SJCRH30 (cell line): ENCODE measurements at regions not wholly inside any gene's neighbourhood (a gene's known extent, or its start where the extent isn't known, plus 50 kb on each side); places are given as distances from the start of the nearest gene placed in this dataset.

Source experiments
- DNase-seq, 2 experiments: peaks; one replicate each; pipeline ENCODE4 v3.0.0-alpha.2; 2015 to 2020
- H3K27ac ChIP-seq: fragments of 250-450 bp; sonication (Bioruptor Pico); 2 replicates; pipeline ENCODE4 v1.5.1; 2020; ENCODE audit warnings: mild to moderate bottlenecking, moderate library complexity
- H3K27me3 ChIP-seq: fragments of 250-450 bp; sonication (Bioruptor Pico); 2 replicates; pipeline ENCODE4 v1.5.1; 2020; ENCODE audit warnings: mild to moderate bottlenecking, moderate library complexity
- H3K36me3 ChIP-seq: fragments of 250-450 bp; sonication (Bioruptor Pico); 2 replicates; pipeline ENCODE4 v1.5.1; 2020; ENCODE audit warnings: mild to moderate bottlenecking, moderate library complexity
- H3K4me1 ChIP-seq: fragments of 250-450 bp; sonication (Bioruptor Pico); 2 replicates; pipeline ENCODE4 v1.5.1; 2020; ENCODE audit warnings: mild to moderate bottlenecking, moderate library complexity
- H3K4me3 ChIP-seq: fragments of 250-450 bp; sonication (Bioruptor Pico); 2 replicates; pipeline ENCODE4 v1.5.1; 2020; ENCODE audit warnings: mild to moderate bottlenecking, moderate library complexity
- H3K9me3 ChIP-seq: fragments of 250-450 bp; sonication (Bioruptor Pico); replicated peaks from 2 replicates; pipeline ENCODE4 v1.5.1; 2020; ENCODE audit warnings: mild to moderate bottlenecking, moderate library complexity

DNA sequence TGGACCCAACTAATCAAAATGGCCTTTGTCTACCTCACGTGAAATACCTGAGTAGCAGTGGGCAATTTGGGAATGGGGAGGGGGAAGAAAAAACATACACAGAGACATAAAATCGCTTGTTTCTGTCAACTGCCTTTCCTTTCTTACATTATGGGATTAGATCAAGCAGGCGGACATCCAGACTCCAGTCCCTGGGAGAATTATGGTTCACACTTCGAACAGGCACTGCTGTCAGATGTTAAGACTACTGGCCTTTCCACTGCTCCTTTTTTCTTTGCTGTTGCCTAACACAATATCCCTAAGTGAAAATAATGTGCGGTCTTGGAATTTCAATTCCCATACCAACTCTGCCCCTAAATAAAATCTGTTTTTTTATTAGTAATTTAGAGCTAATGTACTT is 1719.7 kb upstream of the SLC10A2 start:
- DNase-seq = no peak
- peaks cover 6% of the 10 kb centered on the region; the same call in 1 of the 2 replicates for H3K4me1 ChIP-seq

DNA sequence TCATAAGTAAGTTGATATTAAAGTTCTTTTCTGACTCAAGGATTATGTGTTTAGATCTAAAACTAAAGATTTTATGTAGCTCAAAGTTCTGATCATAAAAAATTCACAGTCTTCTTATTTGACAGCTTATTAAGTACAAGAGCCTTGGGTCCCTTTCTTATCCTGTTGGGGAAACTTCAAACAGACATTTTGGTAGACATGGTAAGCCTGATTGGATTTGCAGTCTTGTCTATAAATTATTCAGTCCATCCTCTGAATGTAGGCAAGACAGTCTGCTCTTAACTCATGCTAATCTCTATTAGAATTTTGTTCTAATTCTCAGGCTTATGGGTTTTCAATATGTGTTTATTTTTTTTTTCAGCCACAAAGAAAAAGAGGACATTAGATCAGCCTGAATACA is 1718.7 kb upstream of the SLC10A2 start:
- Histone ChIP-seq H3K27ac (no peak overlapping the region), H3K9me3 (0 out of 2 replicates have a peak, but pooled peaks cover 2% of the 10 kb centered on the region), H3K27me3 (no peaks in the 10 kb centered on the region), H3K4me1 (peaks cover 8% of the 10 kb centered on the region), H3K36me3 (no peaks in the 10 kb centered on the region), H3K4me3 (no peak overlapping the region)
- DNase-seq = no peak

More for the DNA sequence above, 1719.7 kb upstream of the SLC10A2 start:
- 0 out of 2 replicates have a peak, but pooled peaks cover 2% of the 10 kb centered on the region for H3K9me3 ChIP-seq
- no peaks in the 10 kb centered on the region for H3K27me3 ChIP-seq
- no peaks in the 10 kb centered on the region for H3K36me3 ChIP-seq
- no peak overlapping the region for H3K4me3 ChIP-seq
- H3K27ac ChIP-seq = no peak overlapping the region

DNA sequence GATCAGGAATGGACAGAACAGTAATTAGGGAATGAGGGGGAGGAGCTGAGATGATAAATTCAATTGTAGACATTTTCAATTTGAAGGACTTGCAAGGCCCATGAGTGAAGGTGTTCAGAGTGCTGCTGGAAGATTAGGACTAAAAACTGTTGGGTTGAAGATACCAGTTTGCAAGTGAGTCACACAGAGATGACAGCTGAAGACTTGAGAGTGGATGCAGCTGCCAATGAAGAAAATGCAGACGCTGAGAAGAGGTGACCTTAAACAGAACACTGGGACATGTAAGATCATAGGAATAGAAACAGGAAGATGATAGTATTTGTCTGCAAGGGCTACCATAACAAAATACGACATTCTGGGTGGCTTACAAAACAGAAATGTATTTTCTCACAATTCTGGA is 1716.5 kb upstream of the SLC10A2 start:
- H3K27me3 ChIP-seq = no peaks in the 10 kb centered on the region
- DNase-seq = peak; percentile 7 to 34
- no peaks in the 10 kb centered on the region for H3K9me3 ChIP-seq
- H3K27ac ChIP-seq = no peak overlapping the region
- H3K4me3 ChIP-seq = no peak overlapping the region
- H3K36me3 ChIP-seq = no peaks in the 10 kb centered on the region
- H3K4me1 ChIP-seq = peaks cover 23% of the 10 kb centered on the region

DNA sequence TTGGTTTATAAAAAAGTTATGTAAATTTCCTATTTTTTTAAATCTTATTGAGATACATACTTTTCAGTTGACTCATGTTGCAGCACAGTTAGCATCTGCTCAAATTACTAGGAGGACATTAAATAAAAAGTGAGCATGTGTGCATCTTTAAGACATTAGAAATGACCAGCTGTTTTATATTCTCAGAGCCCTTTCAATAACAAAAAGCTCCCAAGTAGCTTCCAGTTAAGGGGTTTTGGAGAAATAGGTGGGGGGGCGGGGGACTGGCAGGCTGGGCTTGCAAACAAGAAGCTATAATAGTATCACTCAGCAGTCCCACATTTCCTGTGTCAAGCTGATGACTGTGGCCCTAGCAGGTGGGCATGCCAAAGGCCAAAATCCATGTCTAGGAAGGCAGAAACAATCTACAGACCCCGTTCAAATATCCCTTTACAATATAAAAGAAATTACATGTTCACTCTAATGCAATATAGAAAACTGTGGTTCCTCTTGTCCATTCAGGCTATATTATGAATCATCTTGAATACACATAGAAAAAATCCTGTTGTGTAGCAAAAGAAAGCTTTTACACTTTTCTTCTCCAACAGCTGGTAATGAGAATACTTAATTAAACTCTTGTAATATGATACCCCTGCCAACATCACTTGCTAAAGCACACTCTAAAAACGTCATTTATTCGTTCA is 1713.2 kb upstream of the SLC10A2 start:
- Histone ChIP-seq H3K27ac (peak overlapping the region; percentile 43), H3K4me3 (no peak overlapping the region), H3K27me3 (no peaks in the 10 kb centered on the region), H3K36me3 (no peaks in the 10 kb centered on the region), H3K4me1 (peaks cover 23% of the 10 kb centered on the region), H3K9me3 (no peaks in the 10 kb centered on the region)
- peak; percentile 55 to 67 for DNase-seq

DNA sequence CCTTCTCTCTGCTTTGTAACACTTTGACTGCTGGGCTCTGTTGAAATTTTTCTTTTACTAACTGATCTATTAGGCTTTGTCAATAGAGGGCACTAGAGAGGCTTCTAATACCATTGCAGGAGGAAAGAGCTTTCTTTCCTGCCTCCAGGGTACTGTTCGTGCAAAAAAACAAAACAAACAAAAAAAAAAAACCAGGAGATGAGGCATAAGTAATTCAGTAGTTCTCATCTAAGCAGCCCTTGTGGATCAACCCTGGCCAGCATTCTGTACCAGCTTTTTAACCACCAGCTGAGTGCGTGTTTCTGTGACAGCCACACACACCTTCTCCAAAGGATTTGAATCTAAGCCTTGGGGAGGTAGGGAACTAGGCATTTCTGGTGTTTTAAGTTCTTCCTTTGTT is 1707.6 kb upstream of the SLC10A2 start:
- Histone ChIP-seq H3K4me3 (no peak overlapping the region), H3K9me3 (no peaks in the 10 kb centered on the region), H3K27ac (no peak overlapping the region), H3K27me3 (no peaks in the 10 kb centered on the region), H3K4me1 (peaks cover 3% of the 10 kb centered on the region), H3K36me3 (no peaks in the 10 kb centered on the region)
- peak; percentile 4 to 73 for DNase-seq

GRCh38 chr13:104769545-104769944 is 1703.3 kb upstream of the SLC10A2 start:
- no peaks in the 10 kb centered on the region for H3K27me3 ChIP-seq
- no peak for DNase-seq
- no peaks in the 10 kb centered on the region for H3K36me3 ChIP-seq
- no peaks in the 10 kb centered on the region for H3K9me3 ChIP-seq
- no peak overlapping the region for H3K27ac ChIP-seq
- no peaks in the 10 kb centered on the region for H3K4me1 ChIP-seq
- no peak overlapping the region for H3K4me3 ChIP-seq

DNA sequence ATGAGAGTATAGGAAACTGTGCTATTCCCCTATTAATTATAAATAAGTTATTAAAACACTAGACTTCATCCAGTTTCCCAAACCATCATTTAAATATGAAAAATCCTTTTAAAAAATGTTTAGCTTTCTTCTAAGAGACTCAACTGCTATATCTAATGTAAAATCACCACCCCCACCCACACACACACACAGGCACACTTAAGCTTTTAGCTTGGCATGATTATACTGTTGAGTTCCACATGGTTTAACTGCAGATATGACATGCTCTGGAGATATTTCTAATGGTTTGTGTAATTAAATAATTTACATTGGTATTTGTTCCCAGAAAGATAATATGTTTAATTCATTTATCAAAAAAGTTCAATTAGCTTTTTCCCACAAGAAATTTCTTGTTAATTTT is 1700.1 kb upstream of the SLC10A2 start:
- Histone ChIP-seq H3K27ac (no peak overlapping the region), H3K4me1 (no peaks in the 10 kb centered on the region), H3K9me3 (no peaks in the 10 kb centered on the region), H3K4me3 (no peak overlapping the region), H3K36me3 (no peaks in the 10 kb centered on the region), H3K27me3 (no peaks in the 10 kb centered on the region)
- DNase-seq = no peak

DNA sequence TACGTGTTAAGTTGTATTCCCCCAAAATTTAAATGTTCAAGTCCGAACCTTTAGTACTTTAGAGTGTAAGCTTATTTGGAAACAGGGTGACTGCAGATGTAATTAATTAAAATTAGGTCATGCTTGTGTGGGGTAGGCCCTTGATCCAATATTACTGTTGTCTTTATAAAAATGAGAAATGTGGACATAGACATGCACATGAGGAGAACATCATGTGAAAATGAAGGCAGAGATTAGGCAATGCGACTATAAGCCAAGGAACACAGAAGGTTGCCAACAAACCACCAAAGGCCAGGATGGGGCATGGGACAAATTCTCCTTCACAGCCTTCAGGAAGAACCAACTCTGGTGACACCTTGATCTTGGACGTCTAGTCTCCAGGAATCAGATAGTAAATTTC is 1698.4 kb upstream of the SLC10A2 start:
- Histone ChIP-seq H3K4me1 (no peaks in the 10 kb centered on the region), H3K27me3 (no peaks in the 10 kb centered on the region), H3K9me3 (no peaks in the 10 kb centered on the region), H3K36me3 (no peaks in the 10 kb centered on the region), H3K27ac (no peak overlapping the region), H3K4me3 (no peak overlapping the region)
- DNase-seq = no peak

GRCh38 chr13:104759069-104759468 is 1692.9 kb upstream of the SLC10A2 start:
- DNase-seq = no peak
- Histone ChIP-seq H3K27me3 (no peaks in the 10 kb centered on the region), H3K4me3 (no peak overlapping the region), H3K27ac (no peak overlapping the region), H3K4me1 (no peaks in the 10 kb centered on the region), H3K9me3 (no peaks in the 10 kb centered on the region), H3K36me3 (no peaks in the 10 kb centered on the region)

- Histone ChIP-seq H3K4me3 (no peak overlapping the region), H3K36me3 (no peaks in the 10 kb centered on the region), H3K27ac (no peak overlapping the region), H3K4me1 (no peaks in the 10 kb centered on the region), H3K9me3 (no peaks in the 10 kb centered on the region), H3K27me3 (no peaks in the 10 kb centered on the region)
- DNase-seq = no peak
Observed at GRCh38 chr13:104757712-104758111, 1691.5 kb upstream of the SLC10A2 start.

GRCh38 chr13:104750377-104750776 is 1684.2 kb upstream of the SLC10A2 start:
- no peaks in the 10 kb centered on the region for H3K36me3 ChIP-seq
- H3K27ac ChIP-seq = no peak overlapping the region
- no peak for DNase-seq
- no peaks in the 10 kb centered on the region for H3K9me3 ChIP-seq
- H3K4me1 ChIP-seq = no peaks in the 10 kb centered on the region
- no peaks in the 10 kb centered on the region for H3K27me3 ChIP-seq
- H3K4me3 ChIP-seq = no peak overlapping the region

DNA sequence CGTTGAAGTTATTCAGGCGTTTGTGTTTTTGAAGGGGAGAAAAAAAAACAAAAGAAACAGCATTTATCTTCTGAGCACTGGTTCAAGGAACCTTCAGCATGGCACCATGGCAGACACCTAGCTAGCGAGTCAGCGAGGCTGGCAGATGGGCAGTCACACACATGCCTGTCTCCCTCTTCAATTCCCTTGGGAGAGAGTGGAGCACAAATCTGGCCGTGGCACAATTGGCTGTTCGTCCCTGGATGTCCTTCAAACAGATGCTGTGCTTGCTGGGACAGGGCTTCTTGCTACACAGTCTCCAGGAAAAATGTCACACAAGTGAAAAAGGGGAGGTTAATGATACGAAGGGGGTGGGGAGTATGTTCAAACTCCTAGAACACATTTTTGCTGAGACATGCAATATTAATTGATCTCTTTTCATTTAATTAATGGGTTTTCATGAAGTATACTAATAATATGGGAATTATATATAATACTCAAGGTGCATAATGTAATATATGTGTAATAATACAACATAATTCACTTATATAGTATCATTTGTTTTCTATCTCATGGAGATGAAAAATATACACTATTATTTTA is 1674.5 kb upstream of the SLC10A2 start:
- Histone ChIP-seq H3K4me1 (no peaks in the 10 kb centered on the region), H3K9me3 (no peaks in the 10 kb centered on the region), H3K4me3 (no peak overlapping the region), H3K27me3 (no peaks in the 10 kb centered on the region), H3K27ac (no peak overlapping the region), H3K36me3 (no peaks in the 10 kb centered on the region)
- DNase-seq = no peak

- H3K4me3 ChIP-seq = no peak overlapping the region
- no peaks in the 10 kb centered on the region for H3K4me1 ChIP-seq
- no peaks in the 10 kb centered on the region for H3K27me3 ChIP-seq
- DNase-seq = no peak
- H3K27ac ChIP-seq = no peak overlapping the region
- no peaks in the 10 kb centered on the region for H3K36me3 ChIP-seq
- H3K9me3 ChIP-seq = no peaks in the 10 kb centered on the region
Observed at GRCh38 chr13:104737713-104738112, 1671.5 kb upstream of the SLC10A2 start.

GRCh38 chr13:104733427-104733826 is 1667.2 kb upstream of the SLC10A2 start:
- H3K4me1 ChIP-seq = no peaks in the 10 kb centered on the region
- no peaks in the 10 kb centered on the region for H3K36me3 ChIP-seq
- no peaks in the 10 kb centered on the region for H3K27me3 ChIP-seq
- H3K27ac ChIP-seq = no peak overlapping the region
- no peaks in the 10 kb centered on the region for H3K9me3 ChIP-seq
- H3K4me3 ChIP-seq = no peak overlapping the region
- DNase-seq = no peak

DNA sequence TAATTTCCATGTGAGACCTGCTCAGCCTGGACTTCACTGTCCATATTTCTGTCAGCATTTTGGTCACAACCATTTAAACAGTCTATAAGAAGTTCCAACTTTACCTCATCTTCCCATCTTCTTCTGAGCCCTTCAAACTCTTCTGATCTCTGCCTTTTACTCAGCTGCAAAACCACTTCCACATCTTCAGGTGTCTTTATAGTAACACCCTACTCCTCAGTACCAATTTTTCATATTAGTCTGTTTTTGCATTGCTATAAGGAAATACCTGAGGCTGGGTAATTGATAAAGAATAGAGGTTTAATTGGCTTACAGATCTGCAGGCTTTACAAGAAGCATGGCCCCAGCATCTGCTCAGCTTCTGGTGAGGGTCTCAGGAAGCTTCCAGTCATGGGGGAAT is 1648.9 kb upstream of the SLC10A2 start:
- Histone ChIP-seq H3K4me1 (no peaks in the 10 kb centered on the region), H3K27me3 (no peaks in the 10 kb centered on the region), H3K36me3 (no peaks in the 10 kb centered on the region), H3K27ac (no peak overlapping the region), H3K9me3 (no peaks in the 10 kb centered on the region), H3K4me3 (no peak overlapping the region)
- DNase-seq = no peak
